WTC11 (cell line): ENCODE measurements at regions not wholly inside any gene's neighbourhood (a gene's known extent, or its start where the extent isn't known, plus 50 kb on each side); places are given as distances from the start of the nearest gene placed in this dataset.

ENCODE experiments used
- ATAC-seq: fragments of 200-7000 bp; cut with Tn5 transposase; 2 replicates; pipeline ENCODE4 v1.10.0; 2021; ENCODE audit warnings: mild to moderate bottlenecking, moderate library complexity
- CTCF ChIA-PET: fragments of 300-600 bp; sonication (Branson Sonifier 250); formaldehyde crosslinking; loops from one replicate; lab custom pipeline; 2021; ENCODE audit warnings: antibody characterized with exemption; lab: Charles Lee
- POLR2A ChIA-PET: fragments of 350-600 bp; sonication (Branson Sonifier 250); formaldehyde crosslinking; loops from one replicate; lab custom pipeline; 2021; ENCODE audit warnings: antibody characterized with exemption; lab: Charles Lee
- DNase-seq: peaks from one replicate; pipeline ENCODE4 v3.0.0; 2021; ENCODE audit warnings: low spot score
- H3K27ac Mint-ChIP-seq: 2 replicates; pipeline ENCODE4 v1.8.0; 2021; ENCODE audit warnings: mixed read lengths
- H3K27me3 Mint-ChIP-seq: 2 replicates; pipeline ENCODE4 v1.8.0; 2021; ENCODE audit warnings: low read depth, mild to moderate bottlenecking, moderate library complexity, mixed read lengths
- H3K36me3 Mint-ChIP-seq: 2 replicates; pipeline ENCODE4 v1.8.0; 2021; ENCODE audit warnings: mixed read lengths
- H3K4me1 Mint-ChIP-seq: 2 replicates; pipeline ENCODE4 v1.8.0; 2022; ENCODE audit warnings: mixed read lengths
- H3K4me3 Mint-ChIP-seq: 2 replicates; pipeline ENCODE4 v1.8.0; 2021; ENCODE audit warnings: mild to moderate bottlenecking, moderate library complexity, mixed read lengths
- H3K9me3 Mint-ChIP-seq: 2 replicates; pipeline ENCODE4 v1.8.0; 2021; ENCODE audit warnings: mixed read lengths
- ESRRA ChIP-seq: sonication (generic); formaldehyde crosslinking; IDR thresholded peaks from 2 replicates; pipeline ENCODE4 v1.8.1; 2022; ENCODE audit warnings: mild to moderate bottlenecking, missing genetic modification reagents, borderline replicate concordance
- ETV6 ChIP-seq: sonication (generic); formaldehyde crosslinking; IDR thresholded peaks from 2 replicates; pipeline ENCODE4 v1.8.1; 2022; ENCODE audit warnings: mild to moderate bottlenecking, missing genetic modification reagents
- MYBL2 ChIP-seq: sonication (generic); formaldehyde crosslinking; IDR thresholded peaks from 2 replicates; pipeline ENCODE4 v1.8.1; 2023; ENCODE audit warnings: mild to moderate bottlenecking, moderate library complexity, missing genetic modification reagents
- NFATC4 ChIP-seq: fragments of 250-450 bp; sonication (Bioruptor Pico); IDR thresholded peaks from 2 replicates; pipeline ENCODE4 v1.9.0; 2021; ENCODE audit warnings: mild to moderate bottlenecking
- NFE2L1 ChIP-seq: sonication (generic); formaldehyde crosslinking; IDR thresholded peaks from 2 replicates; pipeline ENCODE4 v1.8.1; 2023; ENCODE audit warnings: missing genetic modification reagents
- OVOL2 ChIP-seq: fragments of 250-450 bp; sonication (Bioruptor Pico); IDR thresholded peaks from 2 replicates; pipeline ENCODE4 v1.9.0; 2021; ENCODE audit warnings: mild to moderate bottlenecking, borderline replicate concordance
- SMAD3 ChIP-seq: sonication (generic); formaldehyde crosslinking; IDR thresholded peaks from 2 replicates; pipeline ENCODE4 v1.8.0; 2022; ENCODE audit warnings: missing genetic modification reagents, mild to moderate bottlenecking, borderline replicate concordance
- TCF7 ChIP-seq: sonication (generic); formaldehyde crosslinking; IDR thresholded peaks from 2 replicates; pipeline ENCODE4 v1.8.0; 2022; ENCODE audit warnings: mild to moderate bottlenecking, low read depth, missing genetic modification reagents, moderate library complexity
- ZBTB21 ChIP-seq: sonication (generic); formaldehyde crosslinking; IDR thresholded peaks from 2 replicates; pipeline ENCODE4 v1.8.1; 2023; ENCODE audit warnings: mild to moderate bottlenecking, missing genetic modification reagents, borderline replicate concordance
- ZNF232 ChIP-seq: sonication (generic); formaldehyde crosslinking; IDR thresholded peaks from 2 replicates; pipeline ENCODE4 v1.8.0; 2022; ENCODE audit warnings: mild to moderate bottlenecking, missing genetic modification reagents
- ZNF317 ChIP-seq: sonication (generic); formaldehyde crosslinking; IDR thresholded peaks from 2 replicates; pipeline ENCODE4 v1.8.1; 2023; ENCODE audit warnings: low read depth, mild to moderate bottlenecking, moderate library complexity, missing genetic modification reagents, borderline replicate concordance
- TF ChIP-seq, protein P1 (sequence below): sonication (generic); formaldehyde crosslinking; IDR thresholded peaks from 2 replicates; pipeline ENCODE4 v1.8.1; 2022; ENCODE audit warnings: low read depth, mild to moderate bottlenecking, moderate library complexity, missing genetic modification reagents, borderline replicate concordance
- TF ChIP-seq, protein P2 (sequence below): sonication (generic); formaldehyde crosslinking; IDR thresholded peaks from 2 replicates; pipeline ENCODE4 v1.8.1; 2023; ENCODE audit warnings: mild to moderate bottlenecking, moderate library complexity, missing genetic modification reagents
- TF ChIP-seq, protein P3 (sequence below): sonication (generic); formaldehyde crosslinking; IDR thresholded peaks from 2 replicates; pipeline ENCODE4 v1.8.0; 2023; ENCODE audit warnings: mild to moderate bottlenecking, missing genetic modification reagents
- TF ChIP-seq, protein P4 (sequence below): fragments of 250-450 bp; sonication (Bioruptor Pico); IDR thresholded peaks from 2 replicates; pipeline ENCODE4 v1.9.0; 2021; ENCODE audit warnings: mild to moderate bottlenecking
- TF ChIP-seq, protein P5 (sequence below): sonication (generic); formaldehyde crosslinking; IDR thresholded peaks from 2 replicates; pipeline ENCODE4 v1.8.1; 2023; ENCODE audit warnings: mild to moderate bottlenecking, missing genetic modification reagents
- TF ChIP-seq, protein P6 (sequence below): sonication (generic); formaldehyde crosslinking; IDR thresholded peaks from 2 replicates; pipeline ENCODE4 v1.8.1; 2022; ENCODE audit warnings: mild to moderate bottlenecking, moderate library complexity, missing genetic modification reagents

DNA sequence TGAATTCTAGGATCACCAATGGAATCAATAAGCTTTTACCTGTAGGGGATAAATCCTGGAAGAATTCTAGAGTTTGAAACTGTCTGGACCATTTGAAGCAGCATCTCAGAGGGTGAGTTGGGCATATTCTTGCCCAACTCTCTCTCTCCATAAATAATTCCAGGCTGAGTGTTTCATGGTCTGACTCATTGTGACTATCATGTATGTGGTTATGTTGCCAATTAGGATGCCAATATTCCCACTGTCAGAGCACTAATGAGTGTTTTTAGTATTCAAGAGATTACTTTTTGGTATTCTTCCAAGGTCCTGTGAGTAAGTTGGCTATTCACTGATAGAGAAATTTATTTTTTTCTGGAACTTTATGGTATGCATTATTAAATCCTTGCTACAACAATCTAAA is 456.9 kb downstream of the TOX3 start (continued):
- TF ChIP-seq, protein P1, sequence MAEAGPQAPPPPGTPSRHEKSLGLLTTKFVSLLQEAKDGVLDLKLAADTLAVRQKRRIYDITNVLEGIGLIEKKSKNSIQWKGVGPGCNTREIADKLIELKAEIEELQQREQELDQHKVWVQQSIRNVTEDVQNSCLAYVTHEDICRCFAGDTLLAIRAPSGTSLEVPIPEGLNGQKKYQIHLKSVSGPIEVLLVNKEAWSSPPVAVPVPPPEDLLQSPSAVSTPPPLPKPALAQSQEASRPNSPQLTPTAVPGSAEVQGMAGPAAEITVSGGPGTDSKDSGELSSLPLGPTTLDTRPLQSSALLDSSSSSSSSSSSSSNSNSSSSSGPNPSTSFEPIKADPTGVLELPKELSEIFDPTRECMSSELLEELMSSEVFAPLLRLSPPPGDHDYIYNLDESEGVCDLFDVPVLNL (CRISPR knock-in tag), result no peak
- TF ChIP-seq ZNF317 (CRISPR knock-in tag), result no peak
- TF ChIP-seq, protein P2, sequence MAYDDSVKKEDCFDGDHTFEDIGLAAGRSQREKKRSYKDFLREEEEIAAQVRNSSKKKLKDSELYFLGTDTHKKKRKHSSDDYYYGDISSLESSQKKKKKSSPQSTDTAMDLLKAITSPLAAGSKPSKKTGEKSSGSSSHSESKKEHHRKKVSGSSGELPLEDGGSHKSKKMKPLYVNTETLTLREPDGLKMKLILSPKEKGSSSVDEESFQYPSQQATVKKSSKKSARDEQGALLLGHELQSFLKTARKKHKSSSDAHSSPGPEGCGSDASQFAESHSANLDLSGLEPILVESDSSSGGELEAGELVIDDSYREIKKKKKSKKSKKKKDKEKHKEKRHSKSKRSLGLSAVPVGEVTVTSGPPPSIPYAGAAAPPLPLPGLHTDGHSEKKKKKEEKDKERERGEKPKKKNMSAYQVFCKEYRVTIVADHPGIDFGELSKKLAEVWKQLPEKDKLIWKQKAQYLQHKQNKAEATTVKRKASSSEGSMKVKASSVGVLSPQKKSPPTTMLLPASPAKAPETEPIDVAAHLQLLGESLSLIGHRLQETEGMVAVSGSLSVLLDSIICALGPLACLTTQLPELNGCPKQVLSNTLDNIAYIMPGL (CRISPR knock-in tag), result no peak
- TF ChIP-seq OVOL2 (CRISPR knock-in tag), result no peak
- TF ChIP-seq ETV6 (CRISPR knock-in tag), result no peak

DNA sequence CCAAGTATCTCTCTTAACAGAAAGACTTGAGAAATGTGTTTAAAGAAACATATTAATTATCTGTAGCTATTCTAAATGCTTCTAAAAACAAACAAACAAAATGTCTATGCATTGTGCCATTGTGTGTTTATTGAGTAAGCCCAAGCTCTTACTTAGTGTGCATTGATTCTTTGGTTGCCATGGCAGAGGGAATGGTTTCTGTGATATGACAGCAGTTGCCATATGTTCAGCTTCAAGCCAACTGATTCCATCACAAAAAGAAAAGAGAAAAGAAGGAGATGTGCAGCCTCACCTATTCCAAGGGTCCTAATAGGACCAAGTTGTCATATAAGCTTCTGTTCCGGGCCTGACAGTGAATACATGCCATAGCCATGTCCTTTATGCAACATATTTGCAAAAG is 457.5 kb downstream of the TOX3 start:
- no peaks in the 10 kb centered on the region; the same call in 1 of the 2 replicates for H3K27me3 Mint-ChIP-seq
- ATAC-seq (no peak), DNase-seq (no peak)
- 0 out of 2 replicates have a peak, but pooled peaks cover 4% of the 10 kb centered on the region for H3K9me3 Mint-ChIP-seq
- ChIA-PET POLR2A (no interaction called here), CTCF (no interaction called here)
- H3K4me3 Mint-ChIP-seq, result no peak overlapping the region
- H3K4me1 Mint-ChIP-seq, result peaks cover 3% of the 10 kb centered on the region; the same call in 1 of the 2 replicates
- H3K27ac Mint-ChIP-seq, result no peak overlapping the region
- no peaks in the 10 kb centered on the region for H3K36me3 Mint-ChIP-seq
- TF ChIP-seq, protein P3, sequence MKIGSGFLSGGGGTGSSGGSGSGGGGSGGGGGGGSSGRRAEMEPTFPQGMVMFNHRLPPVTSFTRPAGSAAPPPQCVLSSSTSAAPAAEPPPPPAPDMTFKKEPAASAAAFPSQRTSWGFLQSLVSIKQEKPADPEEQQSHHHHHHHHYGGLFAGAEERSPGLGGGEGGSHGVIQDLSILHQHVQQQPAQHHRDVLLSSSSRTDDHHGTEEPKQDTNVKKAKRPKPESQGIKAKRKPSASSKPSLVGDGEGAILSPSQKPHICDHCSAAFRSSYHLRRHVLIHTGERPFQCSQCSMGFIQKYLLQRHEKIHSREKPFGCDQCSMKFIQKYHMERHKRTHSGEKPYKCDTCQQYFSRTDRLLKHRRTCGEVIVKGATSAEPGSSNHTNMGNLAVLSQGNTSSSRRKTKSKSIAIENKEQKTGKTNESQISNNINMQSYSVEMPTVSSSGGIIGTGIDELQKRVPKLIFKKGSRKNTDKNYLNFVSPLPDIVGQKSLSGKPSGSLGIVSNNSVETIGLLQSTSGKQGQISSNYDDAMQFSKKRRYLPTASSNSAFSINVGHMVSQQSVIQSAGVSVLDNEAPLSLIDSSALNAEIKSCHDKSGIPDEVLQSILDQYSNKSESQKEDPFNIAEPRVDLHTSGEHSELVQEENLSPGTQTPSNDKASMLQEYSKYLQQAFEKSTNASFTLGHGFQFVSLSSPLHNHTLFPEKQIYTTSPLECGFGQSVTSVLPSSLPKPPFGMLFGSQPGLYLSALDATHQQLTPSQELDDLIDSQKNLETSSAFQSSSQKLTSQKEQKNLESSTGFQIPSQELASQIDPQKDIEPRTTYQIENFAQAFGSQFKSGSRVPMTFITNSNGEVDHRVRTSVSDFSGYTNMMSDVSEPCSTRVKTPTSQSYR (CRISPR knock-in tag), result no peak
- TF ChIP-seq ZBTB21 (no peak), SMAD3 (no peak), ESRRA (CRISPR knock-in tag) (no peak), ZNF232 (CRISPR knock-in tag) (no peak), NFATC4 (CRISPR knock-in tag) (no peak), OVOL2 (CRISPR knock-in tag) (no peak), TCF7 (no peak), MYBL2 (no peak), NFE2L1 (CRISPR knock-in tag) (no peak)
- TF ChIP-seq, protein P4, sequence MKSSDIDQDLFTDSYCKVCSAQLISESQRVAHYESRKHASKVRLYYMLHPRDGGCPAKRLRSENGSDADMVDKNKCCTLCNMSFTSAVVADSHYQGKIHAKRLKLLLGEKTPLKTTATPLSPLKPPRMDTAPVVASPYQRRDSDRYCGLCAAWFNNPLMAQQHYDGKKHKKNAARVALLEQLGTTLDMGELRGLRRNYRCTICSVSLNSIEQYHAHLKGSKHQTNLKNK, result no peak
- TF ChIP-seq, protein P5, sequence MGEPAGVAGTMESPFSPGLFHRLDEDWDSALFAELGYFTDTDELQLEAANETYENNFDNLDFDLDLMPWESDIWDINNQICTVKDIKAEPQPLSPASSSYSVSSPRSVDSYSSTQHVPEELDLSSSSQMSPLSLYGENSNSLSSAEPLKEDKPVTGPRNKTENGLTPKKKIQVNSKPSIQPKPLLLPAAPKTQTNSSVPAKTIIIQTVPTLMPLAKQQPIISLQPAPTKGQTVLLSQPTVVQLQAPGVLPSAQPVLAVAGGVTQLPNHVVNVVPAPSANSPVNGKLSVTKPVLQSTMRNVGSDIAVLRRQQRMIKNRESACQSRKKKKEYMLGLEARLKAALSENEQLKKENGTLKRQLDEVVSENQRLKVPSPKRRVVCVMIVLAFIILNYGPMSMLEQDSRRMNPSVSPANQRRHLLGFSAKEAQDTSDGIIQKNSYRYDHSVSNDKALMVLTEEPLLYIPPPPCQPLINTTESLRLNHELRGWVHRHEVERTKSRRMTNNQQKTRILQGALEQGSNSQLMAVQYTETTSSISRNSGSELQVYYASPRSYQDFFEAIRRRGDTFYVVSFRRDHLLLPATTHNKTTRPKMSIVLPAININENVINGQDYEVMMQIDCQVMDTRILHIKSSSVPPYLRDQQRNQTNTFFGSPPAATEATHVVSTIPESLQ, result no peak
- TF ChIP-seq, protein P6, sequence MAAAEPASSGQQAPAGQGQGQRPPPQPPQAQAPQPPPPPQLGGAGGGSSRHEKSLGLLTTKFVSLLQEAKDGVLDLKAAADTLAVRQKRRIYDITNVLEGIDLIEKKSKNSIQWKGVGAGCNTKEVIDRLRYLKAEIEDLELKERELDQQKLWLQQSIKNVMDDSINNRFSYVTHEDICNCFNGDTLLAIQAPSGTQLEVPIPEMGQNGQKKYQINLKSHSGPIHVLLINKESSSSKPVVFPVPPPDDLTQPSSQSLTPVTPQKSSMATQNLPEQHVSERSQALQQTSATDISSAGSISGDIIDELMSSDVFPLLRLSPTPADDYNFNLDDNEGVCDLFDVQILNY (CRISPR knock-in tag), result no peak
